ENCODE measurements at regions not wholly inside any gene's neighbourhood (a gene's known extent, or its start where the extent isn't known, plus 50 kb on each side); places are given as distances from the start of the nearest gene placed in this dataset.
"Not testable (repeated sequence)": the region's sequence is repeated elsewhere in the genome, so short reads cannot be mapped to it uniquely, and the experiment has no call there.

DNA sequence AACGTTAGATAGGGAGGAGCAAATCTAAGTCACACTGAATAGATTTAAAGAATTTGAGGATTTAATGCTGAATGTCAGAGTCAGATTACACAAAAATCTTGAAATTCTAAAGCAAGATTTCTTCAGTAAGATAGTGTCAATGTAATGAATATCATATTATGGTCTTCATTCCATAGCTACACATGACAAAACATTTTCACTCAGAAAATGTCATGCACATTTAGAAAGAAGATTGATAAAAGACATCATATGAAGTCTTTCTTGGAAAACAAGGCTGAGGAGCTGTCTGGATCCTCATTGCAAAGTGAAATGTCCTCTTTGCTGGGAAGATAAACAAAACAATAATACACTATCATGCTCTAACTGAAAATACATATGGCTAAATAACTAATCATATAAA, 1006.9 kb downstream of the PCDH7 start:
- Histone ChIP-seq H3K27ac (no peak overlapping the region), H3K4me3 (no peak overlapping the region), H3K9me3 (no peaks in the 10 kb centered on the region), H3K27me3 (no peaks in the 10 kb centered on the region), H3K36me3 (no peaks in the 10 kb centered on the region), H3K4me1 (no peaks in the 10 kb centered on the region)
- TF ChIP-seq, protein P1, sequence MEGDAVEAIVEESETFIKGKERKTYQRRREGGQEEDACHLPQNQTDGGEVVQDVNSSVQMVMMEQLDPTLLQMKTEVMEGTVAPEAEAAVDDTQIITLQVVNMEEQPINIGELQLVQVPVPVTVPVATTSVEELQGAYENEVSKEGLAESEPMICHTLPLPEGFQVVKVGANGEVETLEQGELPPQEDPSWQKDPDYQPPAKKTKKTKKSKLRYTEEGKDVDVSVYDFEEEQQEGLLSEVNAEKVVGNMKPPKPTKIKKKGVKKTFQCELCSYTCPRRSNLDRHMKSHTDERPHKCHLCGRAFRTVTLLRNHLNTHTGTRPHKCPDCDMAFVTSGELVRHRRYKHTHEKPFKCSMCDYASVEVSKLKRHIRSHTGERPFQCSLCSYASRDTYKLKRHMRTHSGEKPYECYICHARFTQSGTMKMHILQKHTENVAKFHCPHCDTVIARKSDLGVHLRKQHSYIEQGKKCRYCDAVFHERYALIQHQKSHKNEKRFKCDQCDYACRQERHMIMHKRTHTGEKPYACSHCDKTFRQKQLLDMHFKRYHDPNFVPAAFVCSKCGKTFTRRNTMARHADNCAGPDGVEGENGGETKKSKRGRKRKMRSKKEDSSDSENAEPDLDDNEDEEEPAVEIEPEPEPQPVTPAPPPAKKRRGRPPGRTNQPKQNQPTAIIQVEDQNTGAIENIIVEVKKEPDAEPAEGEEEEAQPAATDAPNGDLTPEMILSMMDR (IDR thresholded peaks at IDR 0.05): no peak
- TF ChIP-seq EP300 (IDR thresholded peaks at IDR 0.05): no peak
- TF ChIP-seq POLR2A (IDR thresholded peaks at IDR 0.05): no peak
- 37 to 38% methylated on average over 1 of the region's 1 CpG for WGBS, 2 donors
- DNase-seq (ENCODE audit: low spot score in 2 of 2): no peak

DNA sequence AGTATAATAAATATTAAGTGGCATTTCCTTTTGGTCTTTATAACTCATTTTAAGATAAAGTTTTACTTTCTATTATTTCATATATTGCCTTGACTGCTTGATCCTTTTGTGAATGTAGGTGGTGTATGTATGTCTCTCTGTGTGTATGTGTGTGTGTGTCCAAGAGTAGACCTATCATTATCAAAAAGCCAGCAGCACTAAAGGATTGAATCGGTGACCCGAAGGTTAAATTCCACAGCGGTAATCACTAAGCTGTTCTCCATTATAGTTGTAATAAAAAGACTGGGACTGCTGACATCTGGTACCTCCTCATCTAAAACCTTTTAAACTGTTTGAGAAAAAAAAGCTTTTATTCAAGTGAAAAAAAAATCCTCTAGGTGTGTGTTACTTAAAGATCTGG, 1014.8 kb downstream of the PCDH7 start:
- TF ChIP-seq POLR2A (IDR thresholded peaks at IDR 0.05): no peak
- TF ChIP-seq, protein P1 (IDR thresholded peaks at IDR 0.05): no peak
- no peak for TF ChIP-seq EP300 (IDR thresholded peaks at IDR 0.05)
- H3K4me1 ChIP-seq: no peaks in the 10 kb centered on the region
- 44 to 52% methylated on average over 3 of the region's 3 CpGs for WGBS, 2 donors
- H3K9me3 ChIP-seq: no peaks in the 10 kb centered on the region
- no peak overlapping the region for H3K4me3 ChIP-seq
- H3K27me3 ChIP-seq: no peaks in the 10 kb centered on the region
- DNase-seq (ENCODE audit: low spot score in 2 of 2): no peak
- no peak overlapping the region for H3K27ac ChIP-seq
- no peaks in the 10 kb centered on the region for H3K36me3 ChIP-seq

DNA sequence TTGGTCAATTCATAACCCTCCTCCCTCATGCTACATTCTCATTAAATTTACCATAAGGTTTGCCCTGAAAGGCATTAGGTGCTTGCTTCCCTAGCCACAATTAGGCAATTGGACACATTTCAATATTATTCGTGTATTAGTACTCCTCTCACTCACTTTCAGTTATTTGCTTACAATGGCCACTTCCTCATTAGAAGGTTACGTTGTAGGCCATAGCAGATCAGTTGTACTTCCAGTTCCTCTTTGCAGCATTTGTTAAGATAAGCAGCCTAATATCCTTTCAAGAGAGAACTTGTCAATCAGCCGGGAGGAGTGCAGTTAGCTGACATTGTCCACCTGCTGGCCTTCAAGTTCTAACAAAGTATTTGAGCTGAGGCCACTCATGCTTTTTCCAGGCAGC, 1017.2 kb downstream of the PCDH7 start:
- Histone ChIP-seq H3K9me3 (no peaks in the 10 kb centered on the region), H3K4me3 (no peak overlapping the region), H3K27me3 (no peaks in the 10 kb centered on the region), H3K4me1 (no peaks in the 10 kb centered on the region), H3K36me3 (no peaks in the 10 kb centered on the region), H3K27ac (no peak overlapping the region)
- no peak for DNase-seq (ENCODE audit: low spot score in 2 of 2)
- WGBS, 2 donors: 75 to 76% methylated on average over 3 of the region's 3 CpGs
- TF ChIP-seq EP300 (IDR thresholded peaks at IDR 0.05) (no peak), POLR2A (IDR thresholded peaks at IDR 0.05) (no peak)
- TF ChIP-seq, protein P1 (IDR thresholded peaks at IDR 0.05): no peak

DNA sequence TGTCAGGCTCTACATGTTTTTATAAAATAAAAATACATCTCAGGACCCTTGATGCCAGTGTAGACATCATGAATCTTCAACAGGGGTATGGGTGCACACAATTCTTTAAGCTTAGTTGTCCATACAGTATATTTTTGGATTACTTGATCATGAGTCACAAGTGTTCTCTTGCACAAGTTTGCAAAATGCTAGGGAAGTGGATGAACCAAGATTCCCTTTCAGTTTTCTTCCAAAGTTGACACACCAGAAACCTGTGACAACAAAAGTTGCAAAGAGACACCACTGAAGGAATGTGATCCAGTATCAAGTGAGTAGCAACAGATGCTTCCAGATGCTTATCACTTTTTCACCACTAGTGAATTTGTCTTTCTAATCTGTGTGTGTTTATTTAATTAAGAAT, 1021.2 kb downstream of the PCDH7 start:
- Histone ChIP-seq H3K4me1 (no peaks in the 10 kb centered on the region), H3K27ac (no peak overlapping the region), H3K9me3 (no peaks in the 10 kb centered on the region), H3K36me3 (no peaks in the 10 kb centered on the region), H3K4me3 (no peak overlapping the region), H3K27me3 (no peaks in the 10 kb centered on the region)
- DNase-seq (ENCODE audit: low spot score in 2 of 2): no peak
- TF ChIP-seq POLR2A (IDR thresholded peaks at IDR 0.05) (no peak), EP300 (IDR thresholded peaks at IDR 0.05) (no peak)
- TF ChIP-seq, protein P1 (IDR thresholded peaks at IDR 0.05): no peak

DNA sequence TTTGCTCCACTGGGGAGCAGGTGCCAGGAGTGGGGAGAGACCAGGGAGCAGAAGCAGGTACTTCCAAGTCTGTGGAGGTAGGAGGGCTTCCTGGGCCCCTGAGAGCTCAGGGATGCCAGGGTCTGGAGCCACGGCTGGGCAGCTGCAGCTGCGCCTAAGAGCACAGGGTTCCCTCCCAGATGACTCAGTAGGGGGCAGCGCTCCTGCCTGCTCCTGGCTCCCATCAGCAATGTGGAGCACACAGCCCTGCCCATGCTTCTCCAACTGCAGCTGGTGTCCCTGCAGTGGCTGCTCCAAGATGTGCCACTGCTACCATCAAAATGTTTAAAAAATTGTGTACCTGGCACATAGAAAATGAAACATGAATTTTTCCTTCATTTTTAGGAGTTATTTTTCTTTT, 1028.2 kb downstream of the PCDH7 start:
- no peak for DNase-seq (ENCODE audit: low spot score in 2 of 2)
- 88% methylated on average over 3 of the region's 3 CpGs; no CpG with 5 or more reads in 1 of the 2 donors for WGBS, 2 donors
- H3K9me3 ChIP-seq: peaks cover 0 to 7% (median 0%) of the 10 kb centered on the region in 4 donors

DNA sequence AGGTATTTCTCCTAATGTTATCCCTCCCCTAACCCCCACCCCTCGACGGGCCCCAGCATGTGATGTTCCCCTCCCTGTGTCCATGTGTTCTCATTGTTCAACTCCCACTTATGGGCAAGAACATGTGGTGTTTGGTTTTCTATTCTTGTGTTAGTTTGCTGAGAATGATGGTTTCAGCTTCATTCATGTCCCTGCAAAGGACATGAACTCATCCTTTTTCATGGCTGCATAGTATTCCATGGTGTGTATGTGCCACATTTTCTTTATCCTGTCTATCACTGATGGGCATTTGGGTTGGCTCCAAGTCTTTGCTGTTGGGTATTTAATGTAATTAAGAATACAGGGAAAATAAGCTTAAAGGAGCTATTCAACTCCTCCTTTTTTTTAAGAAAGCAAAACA, 1030.4 kb downstream of the PCDH7 start:
- 95 to 98% methylated on average over 2 of the region's 2 CpGs for WGBS, 2 donors
- not testable (repeated sequence) for H3K27me3 ChIP-seq; H3K4me1 ChIP-seq; H3K4me3 ChIP-seq; DNase-seq (ENCODE audit: low spot score in 2 of 2); H3K9me3 ChIP-seq; H3K27ac ChIP-seq; H3K36me3 ChIP-seq

More for the DNA sequence above, 1028.2 kb downstream of the PCDH7 start:
- no peak for TF ChIP-seq EP300 (IDR thresholded peaks at IDR 0.05)
- TF ChIP-seq POLR2A (IDR thresholded peaks at IDR 0.05): no peak
- TF ChIP-seq, protein P1 (IDR thresholded peaks at IDR 0.05): no peak
- Histone ChIP-seq H3K4me3 (no peak overlapping the region), H3K4me1 (no peaks in the 10 kb centered on the region), H3K36me3 (no peaks in the 10 kb centered on the region), H3K27me3 (no peaks in the 10 kb centered on the region), H3K27ac (no peak overlapping the region)
